GM21360 (cell line): ENCODE measurements at regions not wholly inside any gene's neighbourhood (a gene's known extent, or its start where the extent isn't known, plus 50 kb on each side); places are given as distances from the start of the nearest gene placed in this dataset.
"Not testable (repeated sequence)": the region's sequence is repeated elsewhere in the genome, so short reads cannot be mapped to it uniquely, and the experiment has no call there.

ENCODE experiments used
- ATAC-seq: cut with Tn5 transposase; IDR thresholded peaks from one replicate; pipeline ENCODE4 v1.9.1; 2021; ENCODE audit warnings: mild to moderate bottlenecking, moderate library complexity; ENCODE audit not compliant: unreplicated experiment

- no peak for ATAC-seq
Measured at GRCh38 chr2:234375176-234375880, 121.6 kb downstream of the ARL4C start.

GRCh38 chr2:234374736-234375135 is 122.1 kb downstream of the ARL4C start:
- ATAC-seq, result no peak

- no peak for ATAC-seq
Measured at GRCh38 chr2:234374150-234374508, 122.8 kb downstream of the ARL4C start.

- no peak for ATAC-seq
Measured at GRCh38 chr2:234373481-234374149, 123.3 kb downstream of the ARL4C start.

GRCh38 chr2:234373060-234373459 is 123.8 kb downstream of the ARL4C start:
- ATAC-seq, result no peak

GRCh38 chr2:234372506-234372905 is 124.4 kb downstream of the ARL4C start:
- no peak for ATAC-seq

GRCh38 chr2:234368861-234369261 is 128.0 kb downstream of the ARL4C start:
- ATAC-seq, result no peak

GRCh38 chr2:234366891-234367290 is 130.0 kb downstream of the ARL4C start:
- no peak for ATAC-seq

GRCh38 chr2:234364661-234365060 is 132.2 kb downstream of the ARL4C start:
- ATAC-seq, result no peak

GRCh38 chr2:234363647-234364294 is 133.1 kb downstream of the ARL4C start:
- no peak for ATAC-seq

- ATAC-seq, result no peak
Measured at GRCh38 chr2:234363011-234363487, 133.8 kb downstream of the ARL4C start.

GRCh38 chr2:234360313-234360975 is 136.4 kb downstream of the ARL4C start:
- not testable (repeated sequence) for ATAC-seq

- no peak for ATAC-seq
Measured at GRCh38 chr2:234357666-234358065, 139.2 kb downstream of the ARL4C start.

GRCh38 chr2:234355808-234356365 is 141.0 kb downstream of the ARL4C start:
- ATAC-seq, result no peak

GRCh38 chr2:234355021-234355720 is 141.7 kb downstream of the ARL4C start:
- ATAC-seq, result no peak

- ATAC-seq, result no peak
Measured at GRCh38 chr2:234352270-234352669, 144.6 kb downstream of the ARL4C start.

GRCh38 chr2:234351866-234352265 is 145.0 kb downstream of the ARL4C start:
- ATAC-seq, result not testable (repeated sequence)

- ATAC-seq, result no peak
Measured at GRCh38 chr2:234348081-234348480, 148.8 kb downstream of the ARL4C start.

- no peak for ATAC-seq
Measured at GRCh38 chr2:234345921-234346320, 151.0 kb downstream of the ARL4C start.

- no peak for ATAC-seq
Measured at GRCh38 chr2:234344012-234344411, 152.9 kb downstream of the ARL4C start.
